Naive B cell (primary cell): ENCODE measurements at regions not wholly inside any gene's neighbourhood (a gene's known extent, or its start where the extent isn't known, plus 50 kb on each side); places are given as distances from the start of the nearest gene placed in this dataset.
"Not testable (repeated sequence)": the region's sequence is repeated elsewhere in the genome, so short reads cannot be mapped to it uniquely, and the experiment has no call there.

Experiments
- ATAC-seq, 2 donors: fragments of 150-1000 bp; cut with Tn5 transposase; 2 replicates each; pipeline ENCODE4 v1.10.0; 2021; ENCODE audit warnings: low read depth in 2 of 2, mild to moderate bottlenecking in 2 of 2, moderate library complexity in 2 of 2
- DNase-seq: peaks from one replicate; pipeline ENCODE4 v3.0.0; 2022
- H3K27ac Mint-ChIP-seq, 6 donors: one replicate each; pipeline ENCODE4 v1.8.0; 2020 to 2022; ENCODE audit warnings: mild to moderate bottlenecking in 6 of 6, mixed read lengths in 6 of 6, moderate library complexity in 5 of 6, inconsistent platforms in 2 of 6
- H3K27me3 Mint-ChIP-seq, 3 donors: one replicate each; pipeline ENCODE4 v1.8.0; 2021 to 2022; ENCODE audit warnings: mixed read lengths in 3 of 3, mild to moderate bottlenecking in 1 of 3
- H3K36me3 Mint-ChIP-seq, 2 donors: one replicate each; pipeline ENCODE4 v1.8.0; 2020 to 2022; ENCODE audit warnings: mixed read lengths in 2 of 2, inconsistent platforms in 1 of 2, mild to moderate bottlenecking in 1 of 2
- H3K4me1 Mint-ChIP-seq, 3 donors: one replicate each; pipeline ENCODE4 v1.8.0; 2020 to 2022; ENCODE audit warnings: mixed read lengths in 3 of 3, inconsistent platforms in 1 of 3, mild to moderate bottlenecking in 1 of 3, moderate library complexity in 1 of 3
- H3K4me3 Mint-ChIP-seq, 8 donors: one replicate each; pipeline ENCODE4 v1.8.0; 2020 to 2022; ENCODE audit warnings: mild to moderate bottlenecking in 8 of 8, mixed read lengths in 8 of 8, moderate library complexity in 8 of 8, inconsistent platforms in 2 of 8
- H3K9me3 Mint-ChIP-seq, 7 donors: one replicate each; pipeline ENCODE4 v1.8.0; 2020 to 2022; ENCODE audit warnings: mixed read lengths in 7 of 7, mild to moderate bottlenecking in 5 of 7, inconsistent platforms in 2 of 7, moderate library complexity in 1 of 7

- no peaks in the 10 kb centered on the region for H3K36me3 Mint-ChIP-seq
- H3K9me3 Mint-ChIP-seq, result peaks cover 0 to 8% (median 0%) of the 10 kb centered on the region in 7 donors
- ATAC-seq (no peak), DNase-seq (no peak)
- H3K27ac Mint-ChIP-seq, result no peak overlapping the region
- no peaks in the 10 kb centered on the region for H3K4me1 Mint-ChIP-seq
- no peak overlapping the region for H3K4me3 Mint-ChIP-seq
- peaks cover 0 to 5% (median 0%) of the 10 kb centered on the region in 3 donors for H3K27me3 Mint-ChIP-seq
These were observed 610.0 kb upstream of the LCORL start for GRCh38 chr4:18631586-18631985.

- Mint-ChIP-seq H3K9me3 (peaks cover 0 to 8% (median 2%) of the 10 kb centered on the region in 7 donors), H3K36me3 (no peaks in the 10 kb centered on the region), H3K4me3 (no peak overlapping the region), H3K4me1 (no peaks in the 10 kb centered on the region), H3K27me3 (peaks cover 0 to 5% (median 0%) of the 10 kb centered on the region in 3 donors), H3K27ac (no peak overlapping the region)
- no peak for ATAC-seq
- no peak for DNase-seq
These were observed 608.9 kb upstream of the LCORL start for GRCh38 chr4:18630218-18631110.

GRCh38 chr4:18627447-18628005, 606.0 kb upstream of the LCORL start:
- Mint-ChIP-seq H3K27me3 (peaks cover 0 to 5% (median 0%) of the 10 kb centered on the region in 3 donors), H3K36me3 (no peaks in the 10 kb centered on the region), H3K27ac (no peak overlapping the region), H3K4me3 (no peak overlapping the region), H3K9me3 (peaks cover 2 to 8% (median 6%) of the 10 kb centered on the region in 7 donors), H3K4me1 (no peaks in the 10 kb centered on the region)
- ATAC-seq (no peak), DNase-seq (no peak)

- ATAC-seq, result no peak
- no peak overlapping the region for H3K4me3 Mint-ChIP-seq
- H3K9me3 Mint-ChIP-seq, result peaks cover 2 to 8% (median 6%) of the 10 kb centered on the region in 7 donors
- DNase-seq, result no peak
- H3K27ac Mint-ChIP-seq, result no peak overlapping the region
- H3K27me3 Mint-ChIP-seq, result peaks cover 0 to 5% (median 0%) of the 10 kb centered on the region in 3 donors
- H3K4me1 Mint-ChIP-seq, result no peaks in the 10 kb centered on the region
- no peaks in the 10 kb centered on the region for H3K36me3 Mint-ChIP-seq
These were observed 605.4 kb upstream of the LCORL start for GRCh38 chr4:18626996-18627395.

- no peak for ATAC-seq
- H3K4me1 Mint-ChIP-seq, result no peaks in the 10 kb centered on the region
- H3K36me3 Mint-ChIP-seq, result no peaks in the 10 kb centered on the region
- H3K4me3 Mint-ChIP-seq, result no peak overlapping the region
- no peak for DNase-seq
- H3K9me3 Mint-ChIP-seq, result peaks cover 2 to 7% (median 5%) of the 10 kb centered on the region in 7 donors
- H3K27me3 Mint-ChIP-seq, result peaks cover 0 to 5% (median 0%) of the 10 kb centered on the region in 3 donors
- H3K27ac Mint-ChIP-seq, result no peak overlapping the region
These were observed 604.8 kb upstream of the LCORL start for GRCh38 chr4:18626366-18626765.

GRCh38 chr4:18621186-18621585, 599.6 kb upstream of the LCORL start:
- H3K9me3 Mint-ChIP-seq, result peaks cover 0 to 9% (median 6%) of the 10 kb centered on the region in 7 donors
- ATAC-seq (no peak), DNase-seq (no peak)
- no peaks in the 10 kb centered on the region for H3K36me3 Mint-ChIP-seq
- H3K27ac Mint-ChIP-seq, result no peak overlapping the region
- H3K4me3 Mint-ChIP-seq, result no peak overlapping the region
- H3K27me3 Mint-ChIP-seq, result peaks cover 0 to 12% (median 5%) of the 10 kb centered on the region in 3 donors
- no peaks in the 10 kb centered on the region for H3K4me1 Mint-ChIP-seq

- H3K36me3 Mint-ChIP-seq, result no peaks in the 10 kb centered on the region
- DNase-seq (no peak), ATAC-seq (no peak)
- H3K4me1 Mint-ChIP-seq, result no peaks in the 10 kb centered on the region
- H3K27me3 Mint-ChIP-seq, result peaks cover 0 to 12% (median 0%) of the 10 kb centered on the region in 3 donors
- H3K9me3 Mint-ChIP-seq, result peaks cover 0 to 3% (median 0%) of the 10 kb centered on the region in 7 donors
- H3K4me3 Mint-ChIP-seq, result no peak overlapping the region
- H3K27ac Mint-ChIP-seq, result no peak overlapping the region
These were observed 595.2 kb upstream of the LCORL start for GRCh38 chr4:18616720-18617119.

- Mint-ChIP-seq H3K4me3 (no peak overlapping the region), H3K4me1 (no peaks in the 10 kb centered on the region), H3K27ac (peak overlapping the region in 1 of 6 donors; percentile 22), H3K27me3 (peaks cover 0 to 3% (median 0%) of the 10 kb centered on the region in 3 donors), H3K36me3 (peaks cover 0 to 5% of the 10 kb centered on the region in 2 donors), H3K9me3 (peaks cover 0 to 6% (median 0%) of the 10 kb centered on the region in 7 donors)
- ATAC-seq, result no peak
- no peak for DNase-seq
These were observed 589.5 kb upstream of the LCORL start for GRCh38 chr4:18611026-18611425.

GRCh38 chr4:18608908-18609533, 587.5 kb upstream of the LCORL start:
- Mint-ChIP-seq H3K9me3 (peaks cover 0 to 6% (median 0%) of the 10 kb centered on the region in 7 donors), H3K27ac (no peak overlapping the region), H3K36me3 (peaks cover 0 to 5% of the 10 kb centered on the region in 2 donors), H3K4me3 (no peak overlapping the region), H3K4me1 (no peaks in the 10 kb centered on the region), H3K27me3 (peaks cover 0 to 6% (median 0%) of the 10 kb centered on the region in 3 donors)
- DNase-seq (no peak), ATAC-seq (no peak)

GRCh38 chr4:18602610-18603009, 581.1 kb upstream of the LCORL start:
- ATAC-seq, H3K4me3 Mint-ChIP-seq, H3K4me1 Mint-ChIP-seq, H3K27ac Mint-ChIP-seq, H3K9me3 Mint-ChIP-seq, DNase-seq, H3K36me3 Mint-ChIP-seq: not testable (repeated sequence)
- peaks cover 0 to 14% (median 0%) of the 10 kb centered on the region in 3 donors for H3K27me3 Mint-ChIP-seq

GRCh38 chr4:18593297-18594002, 571.9 kb upstream of the LCORL start:
- H3K27me3 Mint-ChIP-seq, result peaks cover 8 to 16% (median 11%) of the 10 kb centered on the region in 3 donors
- no peaks in the 10 kb centered on the region for H3K36me3 Mint-ChIP-seq
- ATAC-seq (peak; percentile 37 to 52), DNase-seq (peak; percentile 43)
- no peak overlapping the region for H3K27ac Mint-ChIP-seq
- no peaks in the 10 kb centered on the region for H3K9me3 Mint-ChIP-seq
- no peak overlapping the region for H3K4me3 Mint-ChIP-seq
- H3K4me1 Mint-ChIP-seq, result peaks cover 0 to 6% (median 3%) of the 10 kb centered on the region in 3 donors

GRCh38 chr4:18582841-18583240, 561.3 kb upstream of the LCORL start:
- no peaks in the 10 kb centered on the region for H3K4me1 Mint-ChIP-seq
- no peak overlapping the region for H3K4me3 Mint-ChIP-seq
- peaks cover 10 to 23% (median 16%) of the 10 kb centered on the region in 3 donors for H3K27me3 Mint-ChIP-seq
- ATAC-seq (no peak), DNase-seq (no peak)
- no peaks in the 10 kb centered on the region for H3K36me3 Mint-ChIP-seq
- H3K27ac Mint-ChIP-seq, result no peak overlapping the region
- peaks cover 0 to 2% (median 0%) of the 10 kb centered on the region in 7 donors for H3K9me3 Mint-ChIP-seq

- H3K4me1 Mint-ChIP-seq, result no peaks in the 10 kb centered on the region
These were observed 556.8 kb upstream of the LCORL start for GRCh38 chr4:18578307-18578706.

More at GRCh38 chr4:18578307-18578706, 556.8 kb upstream of the LCORL start:
- H3K36me3 Mint-ChIP-seq, result no peaks in the 10 kb centered on the region
- H3K9me3 Mint-ChIP-seq, result peaks cover 0 to 2% (median 0%) of the 10 kb centered on the region in 7 donors
- H3K4me3 Mint-ChIP-seq, result no peak overlapping the region
- no peak for ATAC-seq
- H3K27me3 Mint-ChIP-seq, result peaks cover 7 to 16% (median 10%) of the 10 kb centered on the region in 3 donors
- H3K27ac Mint-ChIP-seq, result no peak overlapping the region
- DNase-seq, result no peak
